Psoas muscle (tissue), 7 donors: ENCODE measurements at regions not wholly inside any gene's neighbourhood (a gene's known extent, or its start where the extent isn't known, plus 50 kb on each side); places are given as distances from the start of the nearest gene placed in this dataset.
"Not testable (repeated sequence)": the region's sequence is repeated elsewhere in the genome, so short reads cannot be mapped to it uniquely, and the experiment has no call there.

Experiments
- ATAC-seq, 4 donors: fragments of 200-7000 bp; cut with Tn5 transposase; one replicate each; pipeline ENCODE4 v1.9.1; 2020; ENCODE audit warnings: moderate library complexity in 3 of 4, mild to moderate bottlenecking in 2 of 4
- DNase-seq, 2 donors: peaks; one replicate each; pipeline ENCODE4 v3.0.0-alpha.2; 2020
- H3K27ac ChIP-seq: fragments of 200-600 bp; one replicate; pipeline ENCODE4 v1.8.0; 2022
- H3K27me3 ChIP-seq, 3 donors: fragments of 200-600 bp in 1 of 3; one replicate each; pipeline versions ENCODE4 v1.6.1 to v1.8.0; 2013 to 2022; ENCODE audit warnings: low read length in 2 of 3, mild to moderate bottlenecking in 2 of 3, moderate library complexity in 1 of 3; ENCODE audit not compliant: insufficient read depth in 3 of 3
- H3K36me3 ChIP-seq, 2 donors: fragments of 200-600 bp in 1 of 2; one replicate each; pipeline versions ENCODE4 v1.6.1 to v1.8.0; 2013 to 2022; ENCODE audit warnings: low read depth in 1 of 2, mild to moderate bottlenecking in 1 of 2, moderate library complexity in 1 of 2; ENCODE audit not compliant: insufficient read depth in 1 of 2
- H3K4me1 ChIP-seq: fragments of 200-600 bp; one replicate; pipeline ENCODE4 v1.8.0; 2022
- H3K4me3 ChIP-seq: fragments of 200-600 bp; one replicate; pipeline ENCODE4 v1.8.0; 2022; ENCODE audit warnings: mild to moderate bottlenecking
- H3K9me3 ChIP-seq: fragments of 200-600 bp; one replicate; pipeline ENCODE4 v1.8.0; 2022
- WGBS, 3 donors: extraction: QIAGEN DNeasy Blood & Tissue Kit; methylation state at CpG; one replicate each; pipeline versions ENCODE4 v1.1.6 to v1.1.7; 2013; 5-methylcytosine and 5-hydroxymethylcytosine counted together
- intact Hi-C, 2 donors: fragments of 100-400 bp; cut with DNase I; formaldehyde crosslinking; loops; one replicate each; pipeline versions ENCODE4 v1.11.0 to v1.14.2; 2022
- TF ChIP-seq, protein P1 (sequence below): fragments of 200-600 bp; IDR thresholded peaks from one replicate; pipeline ENCODE4 v1.8.0; 2022; ENCODE audit warnings: antibody characterized with exemption
- donor health status: healthy with polysubstance abuse.
- donor health status: DM: no; HTN: no; CAD: no; lungs with moderate emphysema.
- donor health status: Bipolar disorder and iron deficiency.
- donor health status: healthy.
- donor health status: DM: yes; HTN: yes; CAD: no.
- donor health status: DM: no; HTN: no; CAD: no.
- donor health status: DM: yes; HTN: yes; CAD: no.

DNA sequence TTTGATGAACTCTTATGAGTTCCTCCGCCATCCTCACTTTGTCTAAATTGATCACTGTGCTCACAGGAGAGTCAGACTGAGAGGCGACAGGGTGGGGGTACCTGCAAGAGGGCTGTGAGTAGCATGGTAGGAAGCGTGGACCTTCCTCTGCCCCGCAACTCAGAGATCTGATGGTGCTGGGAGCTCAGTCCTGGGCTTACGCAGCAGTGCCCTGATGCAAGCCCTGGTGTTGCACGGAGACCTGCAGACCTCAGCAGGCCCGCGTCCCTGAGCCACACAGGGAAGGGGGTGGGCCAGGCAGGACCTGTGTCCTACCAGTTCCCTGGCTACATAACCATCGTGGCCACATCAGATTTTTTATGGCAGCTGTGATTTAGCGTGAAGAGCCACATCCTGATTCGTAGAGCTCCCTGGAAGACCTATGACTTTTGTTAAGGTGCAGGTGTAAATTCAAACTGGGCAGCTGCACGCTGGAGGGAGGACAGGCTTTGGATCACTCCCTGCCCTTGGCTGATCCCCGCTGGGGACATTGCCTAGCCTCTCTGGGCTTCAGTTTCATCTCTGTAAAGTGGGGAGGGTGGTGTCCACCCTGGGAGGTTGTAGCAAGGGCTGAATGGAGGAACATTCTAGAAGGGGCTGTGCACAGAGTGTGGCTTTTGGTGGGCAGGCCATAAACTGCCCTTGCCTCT is 176.1 kb downstream of the KLF13 start:
- H3K27ac ChIP-seq = no peak overlapping the region
- intact Hi-C loops = no loop called here
- H3K36me3 ChIP-seq = no peaks in the 10 kb centered on the region
- DNase-seq (no peak), ATAC-seq (no peak)
- no peaks in the 10 kb centered on the region for H3K27me3 ChIP-seq
- TF ChIP-seq, protein P1, sequence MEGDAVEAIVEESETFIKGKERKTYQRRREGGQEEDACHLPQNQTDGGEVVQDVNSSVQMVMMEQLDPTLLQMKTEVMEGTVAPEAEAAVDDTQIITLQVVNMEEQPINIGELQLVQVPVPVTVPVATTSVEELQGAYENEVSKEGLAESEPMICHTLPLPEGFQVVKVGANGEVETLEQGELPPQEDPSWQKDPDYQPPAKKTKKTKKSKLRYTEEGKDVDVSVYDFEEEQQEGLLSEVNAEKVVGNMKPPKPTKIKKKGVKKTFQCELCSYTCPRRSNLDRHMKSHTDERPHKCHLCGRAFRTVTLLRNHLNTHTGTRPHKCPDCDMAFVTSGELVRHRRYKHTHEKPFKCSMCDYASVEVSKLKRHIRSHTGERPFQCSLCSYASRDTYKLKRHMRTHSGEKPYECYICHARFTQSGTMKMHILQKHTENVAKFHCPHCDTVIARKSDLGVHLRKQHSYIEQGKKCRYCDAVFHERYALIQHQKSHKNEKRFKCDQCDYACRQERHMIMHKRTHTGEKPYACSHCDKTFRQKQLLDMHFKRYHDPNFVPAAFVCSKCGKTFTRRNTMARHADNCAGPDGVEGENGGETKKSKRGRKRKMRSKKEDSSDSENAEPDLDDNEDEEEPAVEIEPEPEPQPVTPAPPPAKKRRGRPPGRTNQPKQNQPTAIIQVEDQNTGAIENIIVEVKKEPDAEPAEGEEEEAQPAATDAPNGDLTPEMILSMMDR = no peak
- no peaks in the 10 kb centered on the region for H3K4me1 ChIP-seq
- WGBS, 3 donors = 76 to 82% (median 80%) methylated on average over 13 of the region's 13 CpGs
- H3K9me3 ChIP-seq = no peaks in the 10 kb centered on the region
- H3K4me3 ChIP-seq = no peak overlapping the region

DNA sequence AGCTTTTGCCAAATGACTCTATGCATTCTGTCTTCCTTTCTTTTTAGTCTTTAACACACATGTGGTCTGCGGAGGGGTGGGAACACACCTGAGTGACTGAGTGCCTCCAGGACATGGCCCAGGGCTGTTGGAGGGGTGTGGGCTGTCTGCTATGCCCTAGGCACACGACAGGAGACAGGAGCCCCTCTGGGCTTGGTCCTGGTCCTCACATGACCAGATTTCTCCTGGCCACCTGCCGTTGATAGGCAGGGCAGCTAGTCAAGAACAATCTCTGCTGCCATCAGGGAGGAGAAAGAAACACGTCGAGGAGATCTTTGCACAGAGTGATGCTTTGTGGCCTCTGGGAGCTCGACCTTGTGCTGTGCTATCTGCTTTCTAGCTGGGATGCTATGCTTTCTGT is 176.6 kb downstream of the KLF13 start:
- intact Hi-C loops = no loop called here
- no peak for ATAC-seq
- Histone ChIP-seq H3K4me1 (no peaks in the 10 kb centered on the region), H3K27me3 (no peaks in the 10 kb centered on the region), H3K36me3 (no peaks in the 10 kb centered on the region), H3K9me3 (no peaks in the 10 kb centered on the region), H3K27ac (no peak overlapping the region), H3K4me3 (no peak overlapping the region)
- TF ChIP-seq, protein P1 = no peak
- 75 to 79% (median 76%) methylated on average over 6 of the region's 6 CpGs for WGBS, 3 donors
- no peak for DNase-seq

DNA sequence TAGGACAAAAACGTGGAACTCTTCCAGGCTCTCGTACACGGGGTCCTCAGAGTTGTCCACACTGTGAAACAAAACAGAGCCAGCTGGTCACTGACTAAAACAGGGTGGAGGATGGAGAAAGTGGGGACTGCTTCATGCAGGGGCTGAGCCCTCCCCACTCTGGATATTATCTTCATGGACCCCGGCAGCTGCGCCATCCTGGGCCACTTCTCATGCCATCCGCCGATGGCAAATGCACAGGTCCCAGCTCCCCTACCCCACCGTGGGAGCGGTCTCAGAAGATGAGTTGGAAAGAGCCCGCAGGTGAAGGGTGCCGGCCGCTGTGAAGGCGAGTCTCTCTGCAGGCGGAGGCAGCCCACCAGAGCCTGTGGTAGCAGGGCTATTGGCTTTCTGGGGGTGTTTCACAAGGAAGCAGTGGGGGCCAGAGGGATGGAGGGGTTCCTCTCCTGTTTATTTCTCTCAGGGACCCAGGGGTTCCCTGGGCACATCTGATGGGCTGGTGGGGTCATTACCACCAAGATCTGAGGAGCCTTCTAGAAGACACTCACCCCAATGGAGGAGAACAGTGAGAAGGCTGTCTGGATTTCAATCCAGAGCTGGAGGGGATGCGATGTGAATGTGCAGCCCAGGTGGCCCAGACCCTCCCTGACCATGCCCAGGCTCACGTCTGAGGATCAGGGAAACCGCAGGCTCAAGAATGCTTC is 177.3 kb downstream of the KLF13 start:
- intact Hi-C loops = no loop called here
- H3K27ac ChIP-seq = no peak overlapping the region
- 85 to 89% (median 88%) methylated on average over 17 of the region's 17 CpGs for WGBS, 3 donors
- DNase-seq = no peak
- ATAC-seq = no peak
- no peaks in the 10 kb centered on the region for H3K9me3 ChIP-seq
- no peaks in the 10 kb centered on the region for H3K27me3 ChIP-seq
- H3K36me3 ChIP-seq = no peaks in the 10 kb centered on the region
- no peak overlapping the region for H3K4me3 ChIP-seq
- TF ChIP-seq, protein P1 = no peak
- no peaks in the 10 kb centered on the region for H3K4me1 ChIP-seq

DNA sequence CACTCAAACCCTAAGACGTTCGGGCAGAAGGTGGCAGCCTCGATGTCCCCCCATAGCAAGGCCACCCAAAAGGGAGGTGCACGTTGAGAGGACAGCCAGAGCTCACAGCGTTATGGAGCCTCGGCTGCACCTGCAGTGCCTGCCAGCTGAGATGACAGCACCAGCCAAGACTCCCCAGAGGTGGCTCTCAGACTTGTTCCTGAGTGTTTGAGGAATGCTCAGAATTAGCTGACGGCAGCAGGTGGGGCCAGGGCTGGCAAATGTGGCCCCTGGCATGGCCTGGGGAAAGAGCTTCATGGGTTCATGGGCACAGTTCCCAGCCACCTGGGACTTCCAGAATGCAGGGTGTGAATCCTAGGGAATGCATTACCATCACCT is 177.8 kb downstream of the KLF13 start:
- no peak for ATAC-seq
- TF ChIP-seq, protein P1 = no peak
- no peak overlapping the region for H3K27ac ChIP-seq
- no peaks in the 10 kb centered on the region for H3K9me3 ChIP-seq
- no peaks in the 10 kb centered on the region for H3K36me3 ChIP-seq
- 42 to 70% (median 53%) methylated on average over 7 of the region's 7 CpGs for WGBS, 3 donors
- no peak for DNase-seq
- no peaks in the 10 kb centered on the region for H3K27me3 ChIP-seq
- no peak overlapping the region for H3K4me3 ChIP-seq
- intact Hi-C loops = no loop called here
- no peaks in the 10 kb centered on the region for H3K4me1 ChIP-seq

DNA sequence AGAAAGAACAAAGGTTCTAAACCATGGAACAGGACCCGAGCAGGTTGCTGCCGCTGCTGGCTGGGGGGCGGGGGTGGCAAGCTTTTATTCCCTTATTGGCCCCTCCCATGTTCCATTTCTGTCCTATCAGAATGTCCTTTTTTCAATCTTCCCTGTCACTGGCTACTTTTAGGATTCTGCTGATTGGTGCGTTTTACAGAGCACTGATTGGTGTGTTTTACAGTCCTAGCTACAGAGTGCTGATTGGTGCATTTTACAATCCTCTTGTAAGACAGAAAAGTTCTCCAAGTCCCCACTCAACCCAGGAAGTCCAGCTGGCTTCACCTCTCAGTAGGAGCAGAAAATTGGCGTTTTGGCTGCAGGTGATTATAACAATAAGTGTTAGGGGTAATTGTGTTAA is 180.9 kb downstream of the KLF13 start:
- H3K36me3 ChIP-seq, H3K9me3 ChIP-seq, H3K27ac ChIP-seq, H3K4me1 ChIP-seq, ATAC-seq, intact Hi-C loops, H3K4me3 ChIP-seq, DNase-seq, H3K27me3 ChIP-seq: not testable (repeated sequence)
- WGBS, 3 donors = 67 to 87% (median 80%) methylated on average over 5 of the region's 5 CpGs
